Lower leg skin (tissue), 3 donors: ENCODE measurements at regions not wholly inside any gene's neighbourhood (a gene's known extent, or its start where the extent isn't known, plus 50 kb on each side); places are given as distances from the start of the nearest gene placed in this dataset.

ENCODE experiments used
- CTCF ChIP-seq, 3 donors: fragments of 450-650 bp; IDR thresholded peaks; one replicate each; pipeline ENCODE4 v1.5.1; 2016; ENCODE audit warnings: antibody characterized with exemption in 3 of 3, mild to moderate bottlenecking in 3 of 3, moderate library complexity in 2 of 3
- POLR2A ChIP-seq, 2 donors: fragments of 450-650 bp; IDR thresholded peaks; one replicate each; pipeline ENCODE4 v1.6.1; 2016 to 2017; ENCODE audit warnings: antibody characterized with exemption in 2 of 2, mild to moderate bottlenecking in 1 of 2, moderate library complexity in 1 of 2

- no peak for TF ChIP-seq CTCF (IDR thresholded peaks at IDR 0.05)
- no peak for TF ChIP-seq POLR2A (IDR thresholded peaks at IDR 0.05)
Measured at GRCh38 chr18:25621144-25621543, 269.2 kb upstream of the ZNF521 start.
